Effector CD4-positive, alpha-beta T cell (primary cell): ENCODE measurements at regions not wholly inside any gene's neighbourhood (a gene's known extent, or its start where the extent isn't known, plus 50 kb on each side); places are given as distances from the start of the nearest gene placed in this dataset.

Experiments used
- DNase-seq: peaks from one replicate; pipeline ENCODE4 v3.0.0-alpha.2; 2020

- no peak for DNase-seq
These were observed 169.1 kb downstream of the TMEM18 start for GRCh38 chr2:508121-508520.

- no peak for DNase-seq
These were observed 170.3 kb downstream of the TMEM18 start for GRCh38 chr2:506866-507265.

GRCh38 chr2:506451-506850, 170.8 kb downstream of the TMEM18 start:
- no peak for DNase-seq

- DNase-seq, result no peak
These were observed 171.3 kb downstream of the TMEM18 start for GRCh38 chr2:505941-506340.

GRCh38 chr2:503288-503999, 173.8 kb downstream of the TMEM18 start:
- no peak for DNase-seq

GRCh38 chr2:502831-503230, 174.4 kb downstream of the TMEM18 start:
- DNase-seq, result no peak

GRCh38 chr2:501667-502066, 175.5 kb downstream of the TMEM18 start:
- DNase-seq, result no peak

- no peak for DNase-seq
These were observed 176.1 kb downstream of the TMEM18 start for GRCh38 chr2:501130-501529.

- no peak for DNase-seq
These were observed 177.5 kb downstream of the TMEM18 start for GRCh38 chr2:499726-500125.

GRCh38 chr2:498493-499178, 178.6 kb downstream of the TMEM18 start:
- DNase-seq, result no peak

- no peak for DNase-seq
These were observed 179.3 kb downstream of the TMEM18 start for GRCh38 chr2:497770-498492.

- DNase-seq, result no peak
These were observed 180.5 kb downstream of the TMEM18 start for GRCh38 chr2:496729-497128.

- DNase-seq, result no peak
These were observed 181.4 kb downstream of the TMEM18 start for GRCh38 chr2:495745-496275.

GRCh38 chr2:494853-495252, 182.4 kb downstream of the TMEM18 start:
- no peak for DNase-seq

- DNase-seq, result no peak
These were observed 184.0 kb downstream of the TMEM18 start for GRCh38 chr2:493228-493627.

- no peak for DNase-seq
These were observed 185.0 kb downstream of the TMEM18 start for GRCh38 chr2:492178-492577.

GRCh38 chr2:489838-490237, 187.4 kb downstream of the TMEM18 start:
- DNase-seq, result no peak

- no peak for DNase-seq
These were observed 188.1 kb downstream of the TMEM18 start for GRCh38 chr2:489084-489483.

- DNase-seq, result no peak
These were observed 189.8 kb downstream of the TMEM18 start for GRCh38 chr2:487186-488079.

GRCh38 chr2:486371-486770, 190.8 kb downstream of the TMEM18 start:
- no peak for DNase-seq

GRCh38 chr2:481388-481787, 193.5 kb upstream of the ALKAL2 start:
- no peak for DNase-seq

GRCh38 chr2:479490-480176, 191.7 kb upstream of the ALKAL2 start:
- no peak for DNase-seq
